HG03097 (cell line): ENCODE measurements at regions not wholly inside any gene's neighbourhood (a gene's known extent, or its start where the extent isn't known, plus 50 kb on each side); places are given as distances from the start of the nearest gene placed in this dataset.

Source experiments
- ATAC-seq: cut with Tn5 transposase; IDR thresholded peaks from one replicate; pipeline ENCODE4 v1.9.1; 2021; ENCODE audit not compliant: unreplicated experiment, low FRiP score

DNA sequence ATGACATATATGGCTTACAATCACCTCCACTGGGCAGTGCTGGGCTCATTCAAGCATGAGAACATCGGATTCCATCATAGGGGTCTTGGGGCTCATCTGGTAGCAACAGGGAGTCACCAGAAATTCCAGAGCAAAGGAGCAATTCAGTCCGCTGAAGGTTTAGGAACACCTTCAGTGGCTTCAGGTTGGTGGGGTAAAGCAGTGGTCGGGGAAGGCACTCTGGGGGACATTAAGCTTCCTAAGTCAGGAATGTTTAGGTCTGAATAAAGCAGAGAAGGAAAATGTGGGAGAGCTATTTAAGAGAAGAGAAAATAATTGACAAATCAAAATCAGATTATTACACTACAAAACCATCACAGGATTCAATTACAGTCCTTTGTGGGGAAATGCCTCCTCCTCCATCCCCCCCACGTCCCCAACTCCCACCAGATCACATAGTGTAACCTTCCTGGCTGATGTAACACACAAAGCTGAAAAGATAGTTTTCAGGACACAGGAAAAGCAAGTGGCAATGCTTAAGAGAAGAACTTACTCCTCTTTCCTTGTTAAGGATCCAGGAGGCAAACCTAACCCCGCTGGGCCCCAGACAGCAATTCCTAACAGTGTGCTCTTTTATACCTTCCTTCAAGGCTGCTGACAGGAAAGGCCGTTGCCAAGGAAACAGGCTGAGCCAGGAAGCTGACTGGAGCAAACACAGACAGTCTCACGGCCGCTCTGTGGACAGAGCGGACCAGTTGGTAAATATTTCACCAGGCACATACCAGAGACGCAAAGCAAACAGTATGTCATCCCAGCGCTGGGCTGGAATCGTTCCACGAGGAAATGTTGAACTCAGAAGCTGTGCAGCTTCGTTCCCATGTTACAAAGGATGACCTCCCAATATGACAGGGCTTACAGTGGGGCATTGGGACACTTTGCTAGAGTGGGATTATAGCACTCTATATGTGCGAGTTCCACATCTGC, 57.5 kb upstream of the LMCD1 start:
- ATAC-seq = no peak

- no peak for ATAC-seq
Observed at GRCh38 chr3:8444883-8445282, 56.7 kb upstream of the LMCD1 start.

- no peak for ATAC-seq
Observed at GRCh38 chr3:8445861-8446260, 55.8 kb upstream of the LMCD1 start.

- ATAC-seq = no peak
Observed at GRCh38 chr3:8446845-8447244, 54.8 kb upstream of the LMCD1 start.

DNA sequence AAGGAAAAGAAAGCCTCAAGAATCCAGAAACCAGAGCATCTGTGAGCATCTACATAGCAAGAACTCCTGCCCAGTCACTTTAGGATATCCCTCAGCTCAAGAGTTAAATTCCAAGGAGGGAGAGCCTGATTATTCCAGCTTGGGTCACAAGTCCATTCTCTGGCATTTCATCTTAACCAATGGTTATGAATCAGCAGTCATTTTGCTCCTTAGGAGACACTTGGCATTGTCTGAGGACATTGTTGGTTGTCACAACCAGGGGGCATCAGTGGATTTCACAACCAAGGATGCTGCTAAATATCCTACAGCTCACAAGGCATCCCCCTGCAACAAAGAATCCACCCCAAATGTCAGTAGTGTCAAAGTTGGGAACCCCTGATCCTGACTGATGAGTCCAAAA, 51.0 kb upstream of the LMCD1 start:
- ATAC-seq = no peak

DNA sequence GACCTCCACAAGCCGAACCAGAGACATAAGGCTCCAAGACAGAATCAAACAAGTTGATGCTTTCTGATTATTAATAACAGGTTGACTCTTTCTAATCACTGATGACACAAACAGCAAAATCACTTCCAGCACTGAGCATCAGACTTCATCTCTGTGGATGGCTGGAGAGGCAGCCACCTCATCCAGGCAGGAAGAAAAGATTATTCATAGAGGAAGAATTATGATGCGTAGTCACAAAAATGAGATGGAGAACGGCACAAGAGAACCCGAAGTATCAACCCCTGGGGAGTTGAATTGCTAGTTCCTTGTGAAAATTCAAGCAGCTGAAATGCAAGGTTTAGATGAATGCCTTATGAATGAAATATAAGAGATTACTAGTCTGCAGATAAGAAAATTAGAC, 49.9 kb upstream of the LMCD1 start:
- no peak for ATAC-seq
